Panc1 (cell line): ENCODE measurements at regions not wholly inside any gene's neighbourhood (a gene's known extent, or its start where the extent isn't known, plus 50 kb on each side); places are given as distances from the start of the nearest gene placed in this dataset.

Experiments used
- POLR2AphosphoS5 ChIP-seq: IDR thresholded peaks from 2 replicates; pipeline ENCODE4 v1.6.1; 2012; ENCODE audit warnings: mild to moderate bottlenecking, low read depth, low read length, moderate library complexity
- TF ChIP-seq, protein P1 (sequence below): fragments of 450-650 bp; IDR thresholded peaks from 2 replicates; pipeline ENCODE4 v1.5.1; 2017; ENCODE audit warnings: mild to moderate bottlenecking

DNA sequence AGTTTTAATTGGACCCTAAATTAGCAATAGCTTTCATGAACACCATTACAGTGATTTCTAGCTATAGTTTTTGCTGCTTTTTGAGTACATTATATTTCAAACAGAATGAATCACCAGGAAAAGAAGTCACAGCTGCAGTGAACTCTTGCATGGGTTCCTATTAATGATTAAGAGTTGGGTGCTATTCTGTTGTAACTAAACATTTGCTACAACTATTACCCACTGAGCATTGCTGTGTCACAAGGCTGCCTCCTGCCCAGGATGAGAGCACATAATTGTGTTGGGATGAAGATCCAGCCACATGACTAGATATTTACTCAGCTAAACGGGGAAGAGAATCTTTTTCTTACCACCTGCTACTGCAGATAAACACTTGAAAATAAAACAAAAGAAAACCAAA lies 152.7 kb downstream of the GXYLT1 start:
- TF ChIP-seq, protein P1, sequence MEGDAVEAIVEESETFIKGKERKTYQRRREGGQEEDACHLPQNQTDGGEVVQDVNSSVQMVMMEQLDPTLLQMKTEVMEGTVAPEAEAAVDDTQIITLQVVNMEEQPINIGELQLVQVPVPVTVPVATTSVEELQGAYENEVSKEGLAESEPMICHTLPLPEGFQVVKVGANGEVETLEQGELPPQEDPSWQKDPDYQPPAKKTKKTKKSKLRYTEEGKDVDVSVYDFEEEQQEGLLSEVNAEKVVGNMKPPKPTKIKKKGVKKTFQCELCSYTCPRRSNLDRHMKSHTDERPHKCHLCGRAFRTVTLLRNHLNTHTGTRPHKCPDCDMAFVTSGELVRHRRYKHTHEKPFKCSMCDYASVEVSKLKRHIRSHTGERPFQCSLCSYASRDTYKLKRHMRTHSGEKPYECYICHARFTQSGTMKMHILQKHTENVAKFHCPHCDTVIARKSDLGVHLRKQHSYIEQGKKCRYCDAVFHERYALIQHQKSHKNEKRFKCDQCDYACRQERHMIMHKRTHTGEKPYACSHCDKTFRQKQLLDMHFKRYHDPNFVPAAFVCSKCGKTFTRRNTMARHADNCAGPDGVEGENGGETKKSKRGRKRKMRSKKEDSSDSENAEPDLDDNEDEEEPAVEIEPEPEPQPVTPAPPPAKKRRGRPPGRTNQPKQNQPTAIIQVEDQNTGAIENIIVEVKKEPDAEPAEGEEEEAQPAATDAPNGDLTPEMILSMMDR = no peak
- TF ChIP-seq POLR2AphosphoS5 = no peak
